C4-2B (cell line): ENCODE measurements at regions not wholly inside any gene's neighbourhood (a gene's known extent, or its start where the extent isn't known, plus 50 kb on each side); places are given as distances from the start of the nearest gene placed in this dataset.

Experiments used
- CTCF ChIP-seq: fragments of 450-650 bp; conservative IDR thresholded peaks from 2 replicates; pipeline ENCODE4 v1.5.1; 2017; ENCODE audit warnings: mild to moderate bottlenecking
- ZFX ChIP-seq: fragments of 450-650 bp; IDR thresholded peaks from 2 replicates; pipeline ENCODE4 v1.6.1; 2017

- no peak for TF ChIP-seq CTCF
- no peak for TF ChIP-seq ZFX
Observed at GRCh38 chr1:165114889-165115285, 241.6 kb downstream of the LMX1A start.
